ENCODE measurements at regions not wholly inside any gene's neighbourhood (a gene's known extent, or its start where the extent isn't known, plus 50 kb on each side); places are given as distances from the start of the nearest gene placed in this dataset.

DNA sequence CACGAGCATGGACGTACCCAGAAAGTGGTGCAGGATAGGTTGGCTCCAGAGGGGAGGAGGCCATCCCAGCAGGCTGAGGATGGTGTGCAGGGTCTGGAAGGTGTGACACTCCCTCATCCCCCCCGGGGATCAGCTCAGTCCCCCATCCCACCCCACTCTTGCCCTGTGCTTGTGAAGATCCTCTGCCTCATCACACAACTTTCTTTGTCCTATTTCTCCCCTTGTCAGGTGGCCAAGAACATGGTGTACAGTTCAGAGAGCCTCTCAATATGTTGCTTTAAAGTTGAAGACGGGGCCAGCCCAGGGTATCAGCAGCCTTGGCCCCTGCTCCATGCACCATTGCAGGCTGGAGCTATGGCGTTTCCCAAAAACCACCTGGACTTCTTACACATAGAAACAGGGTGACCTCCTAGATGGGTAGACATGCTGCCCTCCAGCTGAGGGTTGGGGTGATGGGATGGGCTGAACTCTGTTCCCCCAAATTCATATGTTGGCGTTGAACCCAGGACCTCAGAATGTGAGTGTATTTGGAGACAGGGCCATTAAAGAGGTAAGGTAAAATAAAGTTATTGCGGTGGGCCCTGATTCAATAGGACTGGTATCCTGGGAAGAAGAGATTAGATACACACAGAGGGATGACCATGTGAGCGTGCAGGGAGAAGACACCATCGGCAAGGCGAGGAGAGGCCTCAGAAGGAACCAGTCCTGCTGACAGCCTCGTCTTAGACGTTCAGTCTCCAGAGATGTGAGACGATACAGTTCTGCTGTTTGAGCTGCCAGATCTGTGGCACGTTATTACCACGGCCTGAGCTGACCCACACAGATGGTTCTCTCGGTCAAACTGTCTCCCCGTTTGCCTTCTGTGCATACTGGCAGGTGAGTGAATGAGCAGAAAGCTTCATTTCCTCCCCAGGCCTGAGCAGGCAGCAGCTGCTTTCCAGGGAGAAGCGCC is 272.5 kb downstream of the GADD45G start:
- no peaks in the 10 kb centered on the region for H3K9me3 ChIP-seq
- no peak for DNase-seq
- H3K9ac ChIP-seq (ENCODE audit: low read depth in 2 of 2, low read length in 2 of 2), result no peak overlapping the region
- intact Hi-C loops (cut with DNase I), result no loop called here
- H3K4me1 ChIP-seq, result no peaks in the 10 kb centered on the region
- H3K4me3 ChIP-seq, result no peak overlapping the region
- no peaks in the 10 kb centered on the region for H3K36me3 ChIP-seq
- TF ChIP-seq, protein P1, sequence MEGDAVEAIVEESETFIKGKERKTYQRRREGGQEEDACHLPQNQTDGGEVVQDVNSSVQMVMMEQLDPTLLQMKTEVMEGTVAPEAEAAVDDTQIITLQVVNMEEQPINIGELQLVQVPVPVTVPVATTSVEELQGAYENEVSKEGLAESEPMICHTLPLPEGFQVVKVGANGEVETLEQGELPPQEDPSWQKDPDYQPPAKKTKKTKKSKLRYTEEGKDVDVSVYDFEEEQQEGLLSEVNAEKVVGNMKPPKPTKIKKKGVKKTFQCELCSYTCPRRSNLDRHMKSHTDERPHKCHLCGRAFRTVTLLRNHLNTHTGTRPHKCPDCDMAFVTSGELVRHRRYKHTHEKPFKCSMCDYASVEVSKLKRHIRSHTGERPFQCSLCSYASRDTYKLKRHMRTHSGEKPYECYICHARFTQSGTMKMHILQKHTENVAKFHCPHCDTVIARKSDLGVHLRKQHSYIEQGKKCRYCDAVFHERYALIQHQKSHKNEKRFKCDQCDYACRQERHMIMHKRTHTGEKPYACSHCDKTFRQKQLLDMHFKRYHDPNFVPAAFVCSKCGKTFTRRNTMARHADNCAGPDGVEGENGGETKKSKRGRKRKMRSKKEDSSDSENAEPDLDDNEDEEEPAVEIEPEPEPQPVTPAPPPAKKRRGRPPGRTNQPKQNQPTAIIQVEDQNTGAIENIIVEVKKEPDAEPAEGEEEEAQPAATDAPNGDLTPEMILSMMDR (IDR thresholded peaks at IDR 0.05), result no peak
- no peak overlapping the region for H3K27ac ChIP-seq
- H3K27me3 ChIP-seq, result no peaks in the 10 kb centered on the region

DNA sequence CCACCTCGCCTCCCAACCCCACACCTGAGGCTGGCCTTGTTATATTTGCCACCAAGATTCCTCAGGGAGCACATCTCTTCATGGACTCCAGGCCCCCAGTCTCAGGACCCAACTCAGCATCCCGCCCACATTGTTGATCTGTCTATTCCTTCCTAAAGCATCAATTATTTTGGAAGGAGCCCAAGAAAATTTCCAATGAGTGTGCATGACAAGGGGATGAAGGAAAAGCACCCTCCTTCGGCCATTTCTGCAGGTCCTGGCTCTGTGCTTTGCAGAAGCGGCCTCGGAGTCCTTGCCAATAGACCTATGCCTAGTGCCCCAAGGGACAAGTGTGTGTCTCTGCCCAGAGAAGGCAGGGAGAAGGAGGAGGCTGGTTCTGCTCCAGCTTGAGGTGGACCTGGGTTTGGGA is 273.2 kb downstream of the GADD45G start:
- H3K9me3 ChIP-seq, result no peaks in the 10 kb centered on the region
- no peaks in the 10 kb centered on the region for H3K4me1 ChIP-seq
- no peaks in the 10 kb centered on the region for H3K27me3 ChIP-seq
- TF ChIP-seq, protein P1 (IDR thresholded peaks at IDR 0.05), result no peak
- H3K9ac ChIP-seq (ENCODE audit: low read depth in 2 of 2, low read length in 2 of 2), result no peak overlapping the region
- no peaks in the 10 kb centered on the region for H3K36me3 ChIP-seq
- no peak for DNase-seq
- intact Hi-C loops (cut with DNase I), result no loop called here
- no peak overlapping the region for H3K4me3 ChIP-seq
- H3K27ac ChIP-seq, result no peak overlapping the region

DNA sequence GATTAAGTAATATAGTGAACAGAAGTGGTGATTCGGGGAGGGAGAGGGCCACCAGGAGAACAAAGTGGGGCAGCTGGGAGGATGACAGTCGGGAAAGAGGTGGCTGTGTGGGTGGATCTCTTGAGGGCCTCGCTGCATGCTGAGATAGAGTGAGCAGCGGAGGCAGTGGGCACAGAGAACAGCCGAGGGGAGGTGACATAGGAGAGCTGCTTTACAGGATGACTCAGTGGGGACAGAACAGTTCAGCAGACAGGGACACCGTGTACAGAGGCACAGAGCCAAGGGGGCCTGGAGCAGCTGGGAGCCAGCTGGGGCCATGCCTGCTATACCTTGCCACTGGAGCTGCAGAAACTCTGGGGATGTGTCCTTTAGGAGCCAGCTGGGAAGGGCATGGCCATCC is 273.9 kb downstream of the GADD45G start:
- Histone ChIP-seq H3K4me1 (no peaks in the 10 kb centered on the region), H3K9ac (ENCODE audit: low read depth in 2 of 2, low read length in 2 of 2) (no peak overlapping the region), H3K4me3 (no peak overlapping the region), H3K9me3 (no peaks in the 10 kb centered on the region), H3K36me3 (no peaks in the 10 kb centered on the region), H3K27me3 (no peaks in the 10 kb centered on the region), H3K27ac (no peak overlapping the region)
- TF ChIP-seq, protein P1 (IDR thresholded peaks at IDR 0.05), result no peak
- intact Hi-C loops (cut with DNase I), result no loop called here
- no peak for DNase-seq

GRCh38 chr9:89879276-89879675 is 274.5 kb downstream of the GADD45G start:
- H3K4me1 ChIP-seq, result no peaks in the 10 kb centered on the region
- H3K4me3 ChIP-seq, result no peak overlapping the region
- H3K9me3 ChIP-seq, result no peaks in the 10 kb centered on the region
- H3K9ac ChIP-seq (ENCODE audit: low read depth in 2 of 2, low read length in 2 of 2), result no peak overlapping the region
- no peaks in the 10 kb centered on the region for H3K36me3 ChIP-seq
- H3K27ac ChIP-seq, result no peak overlapping the region
- H3K27me3 ChIP-seq, result no peaks in the 10 kb centered on the region
- DNase-seq, result no peak
- TF ChIP-seq, protein P1 (IDR thresholded peaks at IDR 0.05), result no peak
- intact Hi-C loops (cut with DNase I), result no loop called here

- H3K9me3 ChIP-seq, result no peaks in the 10 kb centered on the region
- no peaks in the 10 kb centered on the region for H3K27me3 ChIP-seq
- no peak overlapping the region for H3K9ac ChIP-seq (ENCODE audit: low read depth in 2 of 2, low read length in 2 of 2)
- intact Hi-C loops (cut with DNase I), result no loop called here
- no peaks in the 10 kb centered on the region for H3K36me3 ChIP-seq
- H3K4me1 ChIP-seq, result no peaks in the 10 kb centered on the region
- no peak overlapping the region for H3K4me3 ChIP-seq
- H3K27ac ChIP-seq, result no peak overlapping the region
- DNase-seq, result peak; percentile 23
- TF ChIP-seq, protein P1 (IDR thresholded peaks at IDR 0.05), result no peak
Measured at GRCh38 chr9:89879701-89880100, 274.9 kb downstream of the GADD45G start.

All from colonic mucosa (tissue), 4 donors.